Stimulated activated CD8-positive, alpha-beta memory T cell treated with anti-CD3 and anti-CD28 coated beads, Interleukin-2, amount 100 ng/mL, for 48 hours (primary cell): ENCODE measurements at regions not wholly inside any gene's neighbourhood (a gene's known extent, or its start where the extent isn't known, plus 50 kb on each side); places are given as distances from the start of the nearest gene placed in this dataset.

Source experiments
- DNase-seq, 2 donors: peaks; one replicate each; pipeline ENCODE4 v3.0.0-alpha.2; 2020; ENCODE audit warnings: low read depth in 2 of 2

DNA sequence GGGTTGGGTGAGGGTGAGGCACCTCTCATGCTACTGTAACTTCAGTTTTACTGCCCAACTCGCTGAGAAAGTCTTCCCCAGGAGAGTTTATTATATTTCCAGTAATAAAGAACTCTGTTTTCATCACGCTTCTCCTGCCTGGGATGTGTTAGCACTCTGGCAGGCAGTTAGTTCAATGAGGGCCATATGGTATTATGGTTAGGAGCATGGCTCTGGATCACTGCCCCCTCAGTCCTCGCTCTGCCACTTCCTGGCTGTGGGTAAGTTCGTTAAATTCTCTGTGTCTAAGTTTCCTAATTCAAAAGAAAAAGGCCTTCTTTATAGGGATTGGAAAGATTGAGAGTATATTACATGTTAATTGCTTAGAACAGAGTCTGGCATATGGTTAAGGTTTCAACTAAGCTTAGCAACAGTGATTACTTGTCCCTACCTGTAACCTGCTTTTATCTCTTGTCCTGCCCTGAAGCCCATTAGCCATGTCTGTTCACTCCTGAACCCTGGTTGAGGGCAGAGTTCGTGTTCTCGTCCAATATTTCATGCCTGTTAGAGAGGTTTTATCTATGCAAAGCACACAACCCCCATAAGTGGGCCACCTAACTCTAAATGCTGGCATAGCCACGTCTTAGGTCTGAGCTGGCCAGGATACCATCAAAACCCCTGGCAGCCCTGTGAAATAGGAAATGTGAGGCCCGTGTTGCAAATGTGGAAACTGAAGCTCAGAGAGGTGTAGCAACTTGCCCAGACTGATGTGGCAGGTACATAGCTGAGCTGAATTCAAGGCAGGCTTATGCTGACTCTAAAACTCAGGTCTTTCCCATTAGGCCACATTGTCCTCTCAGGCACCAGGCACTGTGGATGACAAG, 342.5 kb upstream of the JARID2 start:
- DNase-seq = no peak

DNA sequence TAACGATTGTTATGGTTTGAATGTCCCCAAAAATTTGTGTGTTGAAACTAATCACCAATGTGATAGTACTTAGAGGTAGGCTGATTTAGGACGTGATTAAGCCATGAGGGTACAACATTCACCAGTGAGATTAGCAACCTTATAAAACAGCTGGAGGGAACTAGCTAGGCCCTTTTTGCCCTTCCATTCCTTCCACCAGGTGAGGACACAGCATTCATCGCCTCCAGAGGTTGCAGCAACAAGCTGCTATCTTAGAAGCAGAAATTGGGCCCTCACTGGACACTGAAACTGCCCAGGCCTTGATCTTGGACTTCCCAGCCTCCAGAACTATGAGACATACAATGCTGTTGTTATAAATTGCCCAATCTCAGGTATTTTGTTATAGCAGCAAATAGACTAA, 340.7 kb upstream of the JARID2 start:
- DNase-seq = no peak

DNA sequence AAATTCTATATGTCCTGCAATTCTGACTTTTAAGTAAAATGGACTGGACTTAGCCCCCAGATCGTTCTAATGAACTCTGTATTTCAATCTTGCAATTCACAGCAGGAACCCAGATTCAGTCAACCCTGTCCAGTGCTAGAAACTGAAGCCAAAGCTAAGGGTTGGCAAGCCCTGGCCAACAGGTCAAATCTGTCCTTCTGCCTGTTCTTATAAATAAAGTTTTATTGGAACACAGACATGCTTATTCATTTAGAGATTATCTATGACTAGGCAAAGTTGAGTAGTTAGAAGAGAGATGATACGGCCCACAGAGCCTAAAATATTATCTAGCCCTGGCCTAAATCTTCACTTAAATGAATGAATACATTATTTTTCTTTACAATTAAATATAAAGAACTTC, 339.2 kb upstream of the JARID2 start:
- no peak for DNase-seq

DNA sequence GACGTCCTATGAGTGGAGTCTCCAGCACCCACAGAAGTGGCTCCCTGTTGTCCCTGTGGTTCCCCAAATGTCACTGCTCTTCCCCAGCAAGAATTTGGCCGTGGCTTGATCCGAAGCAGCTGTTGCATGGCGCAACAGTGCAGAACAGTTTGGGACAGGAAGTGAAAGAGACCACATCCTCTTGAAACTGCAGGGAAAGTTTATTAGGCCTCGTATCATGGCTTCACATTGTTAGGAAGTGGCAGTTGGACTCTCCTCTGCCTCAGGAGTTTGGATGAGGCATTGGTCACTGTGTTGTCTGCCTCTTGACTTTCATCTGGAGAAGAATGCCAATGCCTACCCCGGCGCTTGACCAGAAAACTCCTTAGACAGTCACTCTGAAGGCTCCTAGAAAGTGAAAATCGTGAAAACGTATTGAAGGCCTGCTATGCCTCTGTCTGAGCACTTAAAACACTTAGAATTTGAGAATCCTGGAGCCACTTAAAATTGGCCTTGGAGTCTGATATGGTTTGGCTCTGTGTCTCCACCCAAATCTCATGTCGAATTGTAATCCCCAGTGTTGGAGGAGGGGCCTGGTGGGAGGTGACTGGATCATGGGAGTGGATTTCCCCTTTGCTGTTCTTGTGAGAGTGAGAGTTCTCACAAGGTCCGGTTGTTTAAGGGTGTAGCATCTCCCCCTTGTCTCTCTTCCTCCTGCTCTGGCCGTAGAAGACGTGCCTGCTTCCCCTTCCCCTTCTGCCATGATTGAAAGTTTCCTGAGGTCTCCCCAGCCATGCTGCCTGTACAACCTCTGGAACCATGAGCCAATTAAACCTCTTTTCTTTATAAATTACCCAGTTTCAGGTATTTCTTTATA, 334.9 kb upstream of the JARID2 start:
- DNase-seq = no peak

DNA sequence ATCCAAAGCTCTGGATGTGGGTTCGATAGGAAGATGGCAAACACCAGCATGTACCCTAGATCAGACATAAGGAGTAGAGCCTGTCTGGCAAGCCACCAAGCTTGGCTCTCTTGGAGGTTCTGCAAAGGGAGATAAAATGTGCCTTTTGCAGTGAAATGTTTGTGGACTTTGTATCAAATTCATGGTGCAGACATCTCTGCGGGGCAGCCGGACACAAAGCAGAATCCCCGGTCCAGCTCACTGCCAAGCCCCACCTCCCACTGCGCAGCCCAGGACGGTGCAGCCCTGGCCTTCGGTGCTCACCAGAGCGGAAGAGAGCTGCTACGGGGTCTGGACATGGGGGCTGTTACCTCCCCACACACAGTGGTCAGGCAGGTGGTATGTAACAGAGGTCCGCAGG, 333.6 kb upstream of the JARID2 start:
- no peak for DNase-seq

DNA sequence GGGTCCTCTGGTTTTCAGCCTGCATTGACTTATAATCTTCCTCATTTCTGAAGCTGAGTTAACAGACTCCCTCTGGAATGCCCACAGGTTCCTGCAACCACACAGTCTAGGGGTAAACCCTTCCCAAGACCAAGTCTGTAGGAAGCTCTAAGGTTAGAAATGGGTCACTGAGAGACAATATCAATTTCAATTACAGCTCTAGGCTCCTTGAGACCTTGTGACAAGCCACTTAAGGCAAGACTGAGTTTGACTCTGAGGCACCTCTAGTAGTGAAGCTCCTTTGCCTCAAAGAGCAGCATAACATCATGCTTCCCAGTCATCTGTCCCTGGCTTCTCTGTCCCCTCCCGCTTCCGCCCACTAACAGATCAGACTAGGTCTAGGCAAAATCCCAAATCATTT, 333.2 kb upstream of the JARID2 start:
- no peak for DNase-seq

DNA sequence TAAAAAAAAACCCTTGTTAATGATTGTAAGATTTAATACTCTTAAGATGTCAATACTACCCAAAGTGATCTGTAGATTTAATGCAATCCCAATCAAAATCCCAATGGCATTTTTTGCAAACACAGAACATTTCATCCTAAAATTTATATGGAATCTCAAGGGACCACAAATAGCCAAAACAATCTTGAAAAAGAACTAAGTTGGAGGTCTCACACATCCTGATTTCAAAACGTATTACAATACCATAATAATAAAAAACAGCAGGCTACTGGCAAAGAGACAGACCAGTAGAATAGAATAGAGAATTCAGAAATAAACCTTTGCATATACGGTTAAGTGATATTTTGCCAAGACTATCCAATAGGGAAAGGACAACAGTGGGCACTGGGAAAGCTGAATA, 331.9 kb upstream of the JARID2 start:
- no peak for DNase-seq

DNA sequence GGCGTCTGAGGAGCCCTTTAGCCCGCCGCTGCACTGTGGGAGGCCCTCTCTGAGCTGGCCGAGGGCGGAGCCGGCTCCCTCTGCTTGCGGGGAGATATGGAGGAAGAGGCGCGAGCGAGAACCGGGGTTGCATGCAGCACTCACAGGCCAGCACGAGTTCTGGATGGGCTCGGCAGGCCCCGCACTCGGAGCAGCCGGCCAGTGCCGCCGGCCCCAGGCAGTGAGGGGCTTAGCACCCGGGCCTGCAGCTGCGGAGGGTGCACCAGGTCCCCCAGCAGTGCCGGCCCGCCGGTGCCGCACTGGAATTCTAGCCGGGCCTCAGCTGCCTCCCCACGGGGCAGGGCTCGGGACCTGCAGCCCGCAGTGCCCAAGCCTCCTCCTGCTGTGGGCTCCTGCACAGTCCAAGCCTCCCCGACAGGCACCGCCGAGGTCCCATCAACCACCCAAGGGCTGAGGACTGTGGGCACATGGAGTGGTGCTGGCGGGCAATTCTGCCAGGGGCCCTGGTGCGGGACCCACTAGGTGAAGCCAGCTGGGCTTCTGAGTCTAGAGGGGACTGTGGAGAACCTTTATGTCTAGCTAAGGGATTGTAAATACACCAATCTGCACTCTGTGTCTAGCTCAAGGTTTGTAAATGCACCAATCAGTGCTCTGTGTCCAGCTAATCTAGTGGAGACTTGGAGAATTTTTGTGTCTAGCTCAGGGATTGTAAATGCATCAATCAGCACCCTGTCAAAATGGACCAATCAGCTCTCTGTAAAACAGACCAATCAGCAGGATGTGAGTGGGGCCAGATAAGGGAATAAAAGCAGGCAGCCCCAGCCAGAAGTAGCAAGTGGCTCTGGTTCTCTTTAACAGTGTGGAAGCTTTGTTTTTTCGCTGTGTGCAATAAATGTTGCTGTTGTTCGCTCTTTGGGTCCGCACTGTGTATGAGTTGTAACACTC, 329.7 kb upstream of the JARID2 start:
- DNase-seq = no peak

DNA sequence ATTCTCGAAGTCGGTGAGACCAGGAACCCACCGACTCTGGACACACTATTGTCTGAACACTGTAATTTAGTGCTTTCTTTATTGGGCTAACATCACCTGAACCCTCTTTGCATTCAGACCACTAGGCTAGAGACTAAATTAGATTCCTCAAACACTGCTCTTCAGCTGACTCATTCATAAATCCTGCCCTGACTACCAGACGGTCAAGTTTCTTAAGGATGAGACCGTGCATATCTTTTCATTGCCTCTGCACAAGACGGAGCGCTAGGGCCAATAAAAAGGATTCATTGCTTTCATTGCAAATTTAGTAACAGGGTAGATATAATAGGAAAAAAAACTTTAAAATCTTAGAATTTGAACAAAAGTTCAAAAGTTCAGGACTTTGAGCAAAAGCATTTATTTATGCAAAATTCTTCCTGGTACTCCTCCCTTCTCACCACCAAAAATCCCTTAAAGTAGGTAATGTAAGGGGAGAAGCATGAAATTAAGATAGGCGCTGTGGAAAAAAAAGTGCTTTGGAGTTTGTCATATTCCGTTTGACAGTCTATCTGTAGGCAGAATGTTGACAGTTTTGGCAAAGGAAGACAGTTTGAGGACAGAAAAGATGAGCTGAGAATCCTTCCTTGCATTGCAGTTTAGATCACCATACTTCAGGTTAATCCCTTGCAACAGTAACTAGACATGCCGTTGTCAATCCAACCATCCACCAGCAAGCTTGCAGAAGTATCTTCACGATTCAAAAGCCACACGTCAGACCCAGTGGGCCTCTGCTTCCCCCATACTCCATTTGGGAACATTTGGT, 328.6 kb upstream of the JARID2 start:
- DNase-seq = no peak

DNA sequence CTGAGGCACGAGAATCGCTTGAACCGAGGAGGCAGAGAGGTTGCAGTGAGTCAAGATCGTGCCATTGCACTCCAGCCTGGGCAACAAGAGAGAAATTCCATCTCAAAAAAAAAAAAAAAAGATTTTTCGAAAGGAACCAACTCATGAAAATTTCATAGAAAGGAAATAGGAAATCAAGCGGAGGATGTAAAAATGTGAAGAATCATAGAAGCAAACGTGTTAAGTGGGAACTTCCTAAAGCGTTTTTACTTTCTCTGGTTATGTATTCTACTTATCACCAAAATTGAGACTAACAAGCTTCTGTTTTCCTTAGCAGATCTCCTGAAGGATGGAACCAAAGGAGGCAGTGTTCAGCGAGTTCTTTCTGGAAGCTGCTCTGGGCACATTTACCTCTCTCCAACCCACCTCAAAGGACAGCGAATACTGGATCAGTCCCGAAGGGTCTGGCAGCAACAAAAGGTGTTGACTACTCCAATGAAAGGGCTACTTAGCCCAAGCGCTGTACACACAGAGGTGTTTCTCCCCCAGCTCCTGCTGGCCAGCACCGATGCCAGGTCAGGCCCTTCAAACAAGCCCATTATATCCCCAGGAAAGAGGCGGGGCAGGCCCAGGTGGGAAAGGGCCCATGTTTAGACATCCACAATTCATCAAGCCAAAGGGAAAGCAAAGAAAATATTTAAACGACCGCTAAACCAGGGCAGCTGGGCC, 327.5 kb upstream of the JARID2 start:
- DNase-seq = no peak

DNA sequence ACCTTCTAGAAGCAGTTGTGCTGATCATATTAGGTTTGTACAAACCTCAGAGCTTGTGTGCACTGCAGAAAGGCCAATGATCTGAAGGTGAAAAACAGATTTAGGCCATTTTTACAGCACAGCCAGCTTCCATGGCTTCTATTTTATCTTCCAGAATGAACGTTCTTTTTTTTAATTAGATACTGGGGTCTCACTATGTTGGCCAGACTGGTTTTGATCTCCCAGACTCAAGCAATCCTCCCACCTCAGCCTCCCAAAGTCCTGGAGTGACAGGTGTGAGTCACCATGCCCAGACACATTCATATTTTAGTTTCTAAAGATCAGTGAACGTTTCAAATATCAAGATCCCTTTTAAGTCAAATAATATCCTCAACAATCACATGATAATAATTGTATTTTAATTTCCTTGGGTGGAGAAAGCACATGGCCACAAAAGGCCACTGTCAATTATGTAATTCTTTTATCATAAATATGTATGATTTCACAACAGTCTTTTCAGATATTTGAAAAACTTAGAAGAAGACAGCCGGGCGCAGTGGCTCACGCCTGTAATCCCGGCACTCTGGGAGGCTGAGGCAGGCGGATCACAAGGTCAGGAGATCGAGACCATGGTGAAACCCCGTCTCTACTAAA, 326.7 kb upstream of the JARID2 start:
- no peak for DNase-seq

DNA sequence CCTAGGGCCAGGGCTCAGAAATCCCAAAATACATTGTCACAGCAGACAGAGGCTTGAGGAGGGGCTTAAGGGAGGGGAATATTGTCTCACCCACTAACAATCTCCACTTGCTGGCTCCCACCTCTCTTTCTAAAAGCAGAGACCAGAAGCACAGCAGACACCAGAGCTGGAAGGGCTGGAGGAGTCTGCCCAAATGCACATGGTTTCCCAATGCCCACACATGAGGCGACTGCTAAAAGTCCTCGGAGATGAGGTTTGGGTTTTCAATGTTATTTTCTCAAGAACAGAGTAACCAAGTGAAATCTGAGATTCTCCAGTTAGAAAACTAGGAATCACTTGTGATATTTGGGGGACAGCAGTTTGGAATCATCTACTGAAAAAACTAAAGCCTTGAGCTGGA, 325.6 kb upstream of the JARID2 start:
- no peak for DNase-seq

DNA sequence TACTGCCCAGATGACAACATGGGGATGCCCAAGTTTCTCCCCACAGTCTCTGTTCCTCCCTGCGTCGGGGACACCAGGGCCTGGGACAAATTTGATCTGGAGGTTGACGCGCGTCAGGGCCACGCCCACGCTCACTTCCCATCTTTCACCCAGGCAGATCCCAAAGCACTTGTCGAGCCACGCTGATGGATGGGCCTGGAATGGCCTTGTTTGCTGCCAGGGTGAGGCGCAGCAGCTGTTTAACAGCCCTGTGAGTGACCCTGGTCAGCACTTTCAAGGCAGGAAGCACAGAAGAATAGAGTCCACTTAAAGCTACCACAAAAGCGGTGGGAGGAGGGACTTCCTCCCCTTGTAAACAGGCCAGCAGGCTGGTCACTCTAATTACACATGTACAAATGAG, 324.7 kb upstream of the JARID2 start:
- DNase-seq = no peak

DNA sequence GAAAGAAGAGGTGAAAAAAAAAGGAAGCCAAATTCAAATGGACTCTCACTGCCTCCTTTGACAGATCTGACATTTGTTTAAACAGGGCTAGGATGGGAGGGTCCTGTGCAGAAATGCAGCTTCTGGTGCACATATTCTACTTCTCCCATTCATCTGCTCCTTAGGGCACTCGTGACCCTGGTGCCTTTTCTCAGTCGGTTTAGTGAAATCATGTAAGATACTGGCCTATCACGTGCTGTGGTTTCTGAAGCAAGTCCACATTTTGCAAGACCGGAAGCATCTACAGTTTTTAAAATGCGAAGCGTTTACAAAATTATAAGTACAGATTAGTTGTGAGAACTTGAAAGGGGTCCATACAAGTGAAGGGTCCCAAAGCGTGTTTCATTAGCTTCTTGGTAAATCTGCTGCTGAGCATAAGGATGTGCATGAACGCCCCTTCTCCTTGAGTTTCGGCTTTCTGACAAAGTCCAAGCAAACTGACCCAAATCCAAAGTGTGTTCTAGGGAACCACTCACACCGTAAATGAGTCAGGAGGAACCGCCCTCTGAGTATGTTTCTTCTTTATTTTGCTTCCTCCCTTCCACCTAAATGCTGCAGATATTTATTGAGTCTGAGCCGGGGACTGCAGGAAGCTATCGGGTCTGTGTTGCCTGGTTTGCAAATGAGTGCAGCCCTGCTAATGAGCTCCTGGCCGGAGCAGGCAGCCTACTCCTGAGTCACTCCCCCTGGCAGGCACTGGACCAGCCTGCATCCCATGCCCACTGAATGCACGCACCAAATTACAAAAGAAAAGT, 323.8 kb upstream of the JARID2 start:
- DNase-seq = no peak

DNA sequence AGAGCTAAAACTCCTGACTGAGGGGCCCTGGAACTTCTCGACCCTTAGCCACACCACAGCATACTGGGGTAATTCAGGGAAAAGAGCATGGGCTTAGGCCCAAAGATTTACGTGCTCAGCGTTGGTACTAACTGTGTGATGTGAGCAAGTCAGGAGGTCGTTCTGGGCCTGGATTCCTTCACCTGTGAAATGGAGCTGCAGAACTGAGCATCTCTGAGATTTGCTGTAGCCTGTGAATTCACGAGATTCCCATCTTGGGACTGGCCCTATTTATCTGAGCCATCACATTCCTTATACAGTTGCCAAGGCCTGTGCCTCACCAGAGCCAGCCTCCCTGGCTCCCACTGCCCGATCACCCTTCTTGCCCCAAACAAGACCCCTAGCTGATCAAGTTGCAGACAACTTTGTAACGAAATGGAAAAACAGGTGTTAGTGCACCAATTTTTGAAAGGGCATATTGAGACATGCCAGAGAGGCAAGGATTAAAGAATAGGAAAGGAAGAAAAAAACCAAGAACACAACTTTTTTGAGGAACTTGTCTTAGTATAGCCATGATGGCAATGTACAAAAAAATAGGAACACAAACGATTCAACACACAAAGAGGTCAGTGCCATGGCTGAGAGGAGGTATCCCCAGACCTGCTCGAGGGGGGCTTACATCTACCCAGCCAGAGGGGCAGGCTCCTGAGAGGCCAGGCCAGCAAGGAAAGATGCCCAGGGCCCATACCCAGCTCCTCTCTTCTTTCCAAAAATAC, 323.0 kb upstream of the JARID2 start:
- no peak for DNase-seq

DNA sequence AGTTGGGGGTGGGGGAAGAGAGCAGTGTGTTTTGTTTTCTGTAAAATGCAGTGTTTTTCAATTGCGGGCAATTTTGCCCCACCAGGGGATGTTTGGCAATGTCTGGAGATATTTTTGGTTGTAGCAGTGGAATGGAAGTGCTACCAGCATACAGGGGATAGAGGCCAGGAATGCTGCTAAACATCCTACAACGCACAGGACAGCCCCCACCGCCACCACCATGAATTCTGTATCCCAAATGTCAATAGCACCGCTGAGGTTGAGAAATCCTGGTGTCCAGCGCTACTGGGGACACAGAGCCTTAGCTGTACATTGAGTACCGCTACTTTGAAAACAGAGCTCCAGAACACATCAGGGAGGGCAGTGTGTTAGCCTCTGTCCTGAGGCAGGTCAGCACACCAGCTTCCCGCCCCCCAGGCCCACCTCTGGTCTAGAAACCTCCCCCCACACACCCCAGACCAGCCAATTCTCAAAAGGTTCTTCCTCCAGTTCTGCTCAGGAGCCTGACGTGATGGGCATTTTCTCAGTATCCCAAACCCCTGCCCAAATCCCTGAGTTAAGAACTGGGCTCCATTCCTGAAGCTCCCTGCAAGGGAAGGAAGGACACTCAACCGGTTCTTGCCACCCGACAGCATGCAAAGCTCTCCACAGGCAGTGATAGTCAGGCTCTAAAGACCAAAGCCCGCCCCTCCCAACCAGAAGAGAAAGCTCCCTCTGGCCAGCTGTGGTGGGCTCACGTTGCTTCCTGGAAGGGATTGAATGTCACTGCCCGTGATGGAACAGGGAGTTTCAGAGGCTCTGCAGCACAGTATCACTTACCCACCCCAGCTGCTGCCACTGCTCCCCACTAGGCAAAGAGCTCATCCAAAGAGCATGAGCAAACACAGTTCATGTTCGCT, 321.5 kb upstream of the JARID2 start:
- DNase-seq = no peak

DNA sequence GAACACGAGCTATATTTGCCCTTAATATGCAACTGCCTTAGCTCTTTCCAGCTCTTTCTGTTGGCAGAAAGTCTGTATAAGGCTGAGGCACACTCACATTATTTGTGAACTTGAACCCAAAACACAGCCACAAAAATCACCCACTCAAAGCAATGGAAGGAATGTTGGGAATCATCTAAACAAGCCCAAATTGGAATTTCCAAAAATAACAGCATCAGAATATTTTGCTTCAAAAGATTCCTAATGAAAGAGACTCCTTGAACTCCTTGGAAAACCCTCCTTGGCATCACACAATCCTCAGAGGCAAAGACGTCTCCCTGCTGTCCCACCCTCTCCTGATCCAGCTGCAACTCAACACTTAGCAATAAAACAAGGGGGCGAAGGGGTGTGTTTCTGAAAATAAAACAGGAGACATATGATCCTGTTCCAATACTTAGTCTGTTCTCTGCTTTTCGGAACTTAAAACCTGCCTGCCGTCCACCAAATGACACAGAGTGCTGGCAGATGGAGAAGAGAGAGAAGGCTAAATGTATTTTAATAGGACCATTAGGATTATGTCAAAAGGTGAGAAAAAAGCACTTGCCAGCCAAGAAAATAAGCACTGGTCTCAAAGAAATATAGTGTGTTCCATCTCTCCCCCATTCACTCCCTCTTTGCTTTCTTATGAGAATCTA, 320.7 kb upstream of the JARID2 start:
- DNase-seq = no peak
